A172 (cell line): ENCODE measurements at regions not wholly inside any gene's neighbourhood (a gene's known extent, or its start where the extent isn't known, plus 50 kb on each side); places are given as distances from the start of the nearest gene placed in this dataset.

Experiments
- DNase-seq: peaks from one replicate; pipeline ENCODE4 v3.0.0-alpha.2; 2015; ENCODE audit warnings: low spot score

GRCh38 chr18:78622251-78622906 is 357.2 kb upstream of the SALL3 start:
- no peak for DNase-seq

GRCh38 chr18:78622907-78623541 is 356.6 kb upstream of the SALL3 start:
- no peak for DNase-seq

GRCh38 chr18:78624646-78625279 is 354.9 kb upstream of the SALL3 start:
- no peak for DNase-seq

DNA sequence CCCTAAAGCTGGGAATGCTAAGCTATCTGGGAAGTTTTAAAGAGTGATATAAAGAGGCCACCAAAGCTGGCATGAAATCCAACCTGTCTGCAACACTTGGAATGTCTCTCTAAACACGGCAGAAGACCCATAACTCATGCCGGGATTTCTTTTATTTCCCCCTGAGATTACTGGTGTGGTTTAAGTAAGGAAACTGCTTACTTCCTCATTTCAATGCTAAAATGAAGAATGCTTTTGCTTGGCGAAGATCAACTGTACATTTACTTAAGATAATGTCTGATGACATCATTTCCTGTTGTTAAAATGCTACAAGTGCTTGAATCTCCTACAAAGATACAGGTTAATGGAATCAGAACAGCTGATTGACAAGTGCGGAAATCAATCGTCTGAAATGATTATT is 353.8 kb upstream of the SALL3 start:
- DNase-seq = no peak

DNA sequence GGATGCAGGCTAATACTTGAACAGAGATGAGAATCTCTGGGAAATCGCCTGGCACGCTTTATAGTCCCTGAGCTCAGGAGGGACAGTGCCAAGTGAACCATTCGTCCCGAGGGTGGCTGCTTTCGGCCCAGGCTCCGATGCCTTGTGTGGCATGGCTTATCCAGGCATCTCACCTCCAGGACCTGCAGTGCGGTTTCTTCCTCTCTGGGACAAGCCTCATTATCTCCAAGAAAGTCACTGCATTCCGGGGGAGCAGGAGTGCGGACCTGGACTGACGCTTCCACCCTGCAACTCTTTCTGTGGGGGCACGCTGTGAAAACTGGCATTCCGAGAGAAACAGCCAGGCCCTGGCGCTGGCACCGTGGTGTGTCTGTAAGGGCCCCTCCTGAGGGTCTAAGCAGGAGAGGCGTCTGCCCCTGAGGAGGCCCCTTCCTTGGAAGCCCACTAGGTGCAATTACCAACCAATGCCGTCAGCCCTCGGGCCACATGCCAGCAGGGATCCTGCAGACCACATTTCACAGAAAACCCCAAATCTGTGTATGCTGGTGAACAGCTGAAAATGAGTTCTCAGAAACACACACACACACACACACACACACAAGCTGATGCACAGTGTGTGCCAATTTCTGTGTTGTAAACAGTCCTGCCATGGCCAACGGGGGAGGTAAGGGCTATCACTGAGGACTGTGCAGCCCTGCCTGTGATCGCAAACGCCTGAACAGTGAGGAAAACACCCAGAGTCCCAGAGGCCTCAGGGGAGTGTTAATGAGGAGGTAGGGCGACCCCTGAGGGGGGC is 351.9 kb upstream of the SALL3 start:
- no peak for DNase-seq

- no peak for DNase-seq
These were observed 350.2 kb upstream of the SALL3 start for GRCh38 chr18:78629426-78629825.

DNA sequence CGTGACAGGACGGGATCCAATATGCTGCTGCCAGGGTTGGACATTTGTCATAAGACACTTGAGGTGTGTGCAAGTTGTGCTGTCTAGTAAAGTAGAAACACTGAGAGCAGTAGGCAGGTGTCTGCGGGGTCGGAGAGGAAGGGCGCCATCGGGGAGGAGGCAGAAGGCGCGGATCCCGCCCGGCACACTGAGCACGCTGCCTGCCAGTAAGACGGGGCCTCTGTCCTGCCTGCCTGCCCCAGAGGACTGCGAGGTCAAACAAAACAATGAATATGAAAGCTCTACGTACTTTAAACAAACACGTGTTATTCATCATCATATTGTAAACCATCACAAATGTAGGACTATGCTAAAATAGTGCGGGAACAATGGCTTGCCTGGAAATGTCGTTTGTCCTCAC is 349.3 kb upstream of the SALL3 start:
- DNase-seq = no peak

- DNase-seq = no peak
These were observed 348.6 kb upstream of the SALL3 start for GRCh38 chr18:78630981-78631510.

DNA sequence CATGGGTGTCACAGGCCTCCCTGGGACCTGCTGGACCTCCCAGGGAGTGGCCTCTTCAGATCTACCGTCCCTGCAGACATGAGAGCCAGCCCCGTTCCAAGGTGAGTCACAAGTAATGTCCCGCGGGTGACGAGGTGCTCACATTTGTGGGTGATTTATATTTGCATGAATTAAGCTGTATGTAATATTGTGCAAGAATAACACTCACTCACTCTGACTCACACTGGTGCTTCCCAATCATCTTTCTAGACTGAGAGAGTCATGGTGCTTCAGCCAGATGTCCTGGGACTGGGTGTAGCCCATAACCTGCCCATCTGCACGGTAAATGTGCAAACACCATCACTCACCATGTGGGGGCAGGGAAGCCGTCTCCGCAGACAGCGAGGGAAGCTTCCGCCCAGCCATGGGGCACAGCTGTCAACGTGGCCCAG is 347.5 kb upstream of the SALL3 start:
- peak; percentile 71 for DNase-seq

DNA sequence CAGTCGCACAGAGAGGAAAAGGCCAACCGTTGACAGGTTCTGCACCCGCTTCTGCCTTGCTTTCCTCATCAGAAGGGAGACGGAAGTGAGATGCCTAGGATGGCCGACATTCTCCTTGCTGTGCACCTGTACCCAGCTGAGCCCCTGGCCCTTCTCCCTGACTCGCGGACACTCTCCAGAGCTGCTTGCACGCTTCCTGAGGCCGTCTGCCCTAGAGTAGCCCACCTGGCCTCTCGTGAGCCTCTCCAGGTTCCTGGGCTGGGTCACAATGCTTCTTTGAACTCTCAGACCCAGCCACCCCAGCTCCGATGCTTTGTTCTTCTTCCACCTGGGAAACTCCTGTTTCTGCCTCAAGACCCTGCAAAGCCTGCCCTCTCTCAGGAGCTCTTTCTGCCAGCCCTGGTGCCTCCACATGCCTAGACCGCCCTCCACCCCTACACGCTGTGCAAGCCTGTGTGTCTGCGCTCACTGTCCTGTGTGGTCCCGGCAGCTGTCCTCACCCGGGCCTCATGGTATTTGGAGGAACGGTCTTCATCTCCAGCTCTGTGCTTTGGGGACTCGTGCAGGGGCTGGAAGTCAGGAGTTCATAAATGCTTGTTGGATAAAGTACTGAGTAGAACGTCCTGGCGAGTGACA is 345.4 kb upstream of the SALL3 start:
- DNase-seq = no peak

- no peak for DNase-seq
These were observed 344.4 kb upstream of the SALL3 start for GRCh38 chr18:78635093-78635800.

- DNase-seq = no peak
These were observed 343.4 kb upstream of the SALL3 start for GRCh38 chr18:78636260-78636659.

DNA sequence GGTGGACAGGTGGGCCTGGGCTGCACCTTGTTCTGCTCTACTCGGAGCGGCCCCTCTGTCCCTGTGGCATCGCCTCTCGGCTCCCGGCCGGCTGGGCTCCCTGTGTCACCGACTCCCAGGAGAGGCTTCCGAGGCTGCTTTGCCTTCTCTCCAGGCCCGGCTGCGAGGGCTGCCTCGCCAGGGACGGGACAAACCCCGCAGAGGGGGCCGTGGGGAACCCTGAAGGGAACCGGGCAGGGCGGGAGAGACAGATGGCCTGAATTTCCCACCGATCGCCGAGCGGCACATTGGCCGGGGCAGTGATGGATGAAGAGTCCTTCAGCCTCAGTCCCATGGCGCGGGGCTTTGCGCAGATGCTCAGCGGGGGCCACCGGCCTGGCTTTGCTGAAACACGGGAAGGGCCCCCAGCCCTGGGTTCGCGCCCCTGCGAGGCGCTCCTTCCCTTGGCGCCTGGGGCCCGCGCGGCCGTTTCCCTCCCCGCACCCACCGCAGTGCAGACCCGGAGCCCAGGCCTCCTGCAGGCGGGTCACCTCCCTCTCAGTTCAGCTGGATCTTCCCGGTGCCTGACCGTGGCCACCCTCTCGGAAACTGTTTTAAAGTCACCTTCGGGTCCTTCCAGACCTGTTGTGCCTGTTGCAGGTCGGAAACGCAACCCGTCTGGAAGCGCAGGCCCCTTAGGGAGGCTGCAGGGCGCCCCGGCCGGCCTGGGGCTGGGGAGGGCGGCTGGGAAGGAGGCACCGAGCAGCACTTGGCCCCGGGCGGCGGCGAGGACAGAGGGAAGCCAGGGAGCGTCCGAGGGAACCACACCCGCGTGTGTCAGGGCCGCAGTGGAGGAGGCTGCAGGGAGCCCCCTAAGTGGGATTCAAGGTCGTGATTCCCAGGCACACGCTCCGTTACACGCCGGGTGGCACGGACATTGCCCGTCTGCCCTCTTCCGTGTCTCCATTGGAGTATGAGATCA is 341.9 kb upstream of the SALL3 start:
- DNase-seq = no peak

DNA sequence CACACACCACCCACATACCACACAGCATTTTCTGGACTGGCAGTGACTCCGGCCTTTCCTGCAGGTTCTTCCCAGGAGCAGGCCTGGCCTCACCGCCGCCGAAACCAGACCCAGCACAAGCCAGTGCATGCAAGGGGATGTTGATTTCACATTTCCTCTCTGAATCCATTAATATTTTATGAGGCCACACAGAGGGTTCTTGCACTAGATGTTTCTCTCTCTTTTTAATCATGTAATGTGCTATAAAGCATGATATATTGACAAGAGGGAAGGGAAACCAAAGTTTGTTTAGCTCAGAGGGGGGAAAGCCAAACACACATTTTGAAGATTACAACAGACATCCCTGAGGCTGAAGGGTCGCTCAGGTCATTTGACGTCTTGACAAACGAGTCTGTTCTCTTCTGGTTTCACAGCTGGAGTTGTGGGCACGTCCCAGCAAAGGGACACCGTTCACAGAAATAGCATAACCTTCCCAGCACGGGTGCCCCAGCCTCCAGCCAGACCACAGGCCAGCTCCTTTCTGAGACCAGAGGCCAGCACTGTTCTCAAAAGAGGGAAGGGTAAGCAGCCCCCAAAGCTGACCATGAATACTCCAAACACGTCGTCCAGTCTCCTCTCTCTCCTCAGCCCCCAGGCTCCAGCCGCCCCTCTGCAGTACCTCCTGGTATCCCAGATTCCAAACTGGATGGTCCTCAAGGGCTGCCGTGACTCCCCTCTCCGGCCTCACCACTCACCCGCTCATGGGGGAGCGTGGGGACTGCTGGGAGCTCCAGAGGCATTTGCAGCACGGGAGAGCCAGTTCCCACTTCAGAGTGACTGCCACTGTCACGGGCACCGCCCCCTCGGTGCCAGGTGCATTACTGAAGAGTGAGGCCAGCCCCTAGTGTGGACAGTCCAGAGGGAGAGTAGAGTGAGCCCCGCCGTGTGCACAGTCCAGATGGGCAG is 340.3 kb upstream of the SALL3 start:
- DNase-seq = no peak

DNA sequence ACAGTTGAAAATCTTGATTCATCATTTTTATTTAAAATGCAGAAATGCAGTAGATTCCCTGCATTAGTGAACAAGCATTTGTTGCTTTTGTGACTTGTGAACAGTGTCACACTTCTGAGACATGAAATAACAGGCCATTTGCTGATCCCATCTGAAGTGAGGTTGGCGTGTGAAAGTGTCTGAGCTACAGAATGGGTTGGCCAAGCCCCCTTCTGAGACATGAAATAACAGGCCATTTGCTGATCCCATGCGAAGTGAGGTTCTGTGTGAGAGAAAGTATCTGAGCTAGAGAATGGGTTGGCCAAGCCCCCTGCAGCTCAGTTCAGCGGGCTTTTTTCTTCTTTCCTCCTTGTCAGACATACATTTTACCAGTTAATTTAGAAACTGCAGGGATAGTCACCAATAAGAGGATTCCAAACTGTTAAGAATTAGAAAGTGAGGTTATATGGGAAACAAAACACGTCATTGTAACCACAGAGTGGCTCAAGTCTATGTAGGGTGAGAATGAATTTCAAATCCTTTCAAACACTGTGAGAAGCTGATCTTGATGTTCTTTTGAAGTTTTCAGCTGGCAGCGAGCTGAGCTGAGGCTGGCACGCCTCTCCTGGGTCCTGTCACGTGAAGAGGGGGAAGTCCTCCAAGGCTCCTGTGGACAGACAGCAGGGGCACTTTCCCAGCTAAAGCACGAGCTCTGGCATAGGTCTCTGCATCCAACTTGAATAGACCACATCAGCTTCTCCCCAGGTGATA is 339.2 kb upstream of the SALL3 start:
- no peak for DNase-seq

GRCh38 chr18:78641689-78642231 is 337.9 kb upstream of the SALL3 start:
- DNase-seq = no peak

- DNase-seq = no peak
These were observed 337.2 kb upstream of the SALL3 start for GRCh38 chr18:78642296-78642951.
